ENCODE measurements at regions not wholly inside any gene's neighbourhood (a gene's known extent, or its start where the extent isn't known, plus 50 kb on each side); places are given as distances from the start of the nearest gene placed in this dataset.
"Not testable (repeated sequence)": the region's sequence is repeated elsewhere in the genome, so short reads cannot be mapped to it uniquely, and the experiment has no call there.

DNA sequence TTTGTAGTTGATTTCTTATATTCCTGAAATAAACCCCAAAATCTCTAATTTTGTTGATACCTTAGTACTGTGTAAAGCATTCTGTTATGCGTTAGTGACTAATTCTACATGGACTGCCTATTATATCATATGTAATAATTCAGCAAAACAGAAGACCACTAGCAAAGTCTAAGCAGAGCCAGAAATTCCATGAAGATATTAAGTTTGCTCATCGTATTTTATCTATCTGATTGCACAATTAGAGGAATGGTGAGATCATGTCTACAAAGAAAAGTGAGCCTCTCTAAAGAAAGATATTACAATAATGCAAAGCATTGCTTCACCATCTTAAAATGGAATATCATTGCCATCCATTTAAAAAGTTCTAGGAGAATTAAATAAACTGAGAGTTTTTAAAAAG is 374.6 kb upstream of the SLC7A11 start:
- no peak for DNase-seq (ENCODE audit: low spot score)

DNA sequence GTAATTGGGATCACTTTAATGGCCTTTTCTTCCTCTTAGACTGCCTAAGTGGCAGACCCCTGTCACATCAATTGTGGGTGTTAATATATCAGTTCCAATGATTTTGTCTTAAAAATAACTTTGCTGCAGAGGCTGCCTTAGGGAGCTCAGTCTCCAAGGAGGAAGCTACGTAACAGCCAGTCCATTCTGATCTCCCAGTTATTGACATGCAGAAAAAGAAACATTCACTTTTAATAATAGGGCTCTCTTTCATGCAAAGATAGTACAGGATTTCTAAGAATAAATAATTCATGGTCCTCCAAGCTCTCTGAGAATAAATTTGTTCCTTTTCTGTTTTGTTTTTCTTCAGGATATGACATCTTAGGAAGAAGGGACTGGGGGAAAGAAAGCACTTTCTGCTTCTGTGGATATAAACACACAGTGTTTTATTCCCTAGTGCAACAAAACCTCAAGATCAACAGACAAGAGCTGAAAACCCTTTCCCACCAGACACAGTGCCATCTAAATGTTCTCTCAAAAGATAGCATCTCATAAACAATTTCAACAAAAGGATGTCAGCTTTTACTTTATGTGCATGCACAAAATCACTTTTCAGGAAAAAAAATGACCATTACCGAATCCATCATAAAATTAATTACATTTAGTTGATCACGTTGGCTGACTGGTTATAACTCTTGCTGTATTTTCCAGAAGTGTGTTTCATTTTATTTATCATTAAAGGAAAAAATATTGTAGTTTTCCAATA is 372.4 kb upstream of the SLC7A11 start:
- no peak for DNase-seq (ENCODE audit: low spot score)

DNA sequence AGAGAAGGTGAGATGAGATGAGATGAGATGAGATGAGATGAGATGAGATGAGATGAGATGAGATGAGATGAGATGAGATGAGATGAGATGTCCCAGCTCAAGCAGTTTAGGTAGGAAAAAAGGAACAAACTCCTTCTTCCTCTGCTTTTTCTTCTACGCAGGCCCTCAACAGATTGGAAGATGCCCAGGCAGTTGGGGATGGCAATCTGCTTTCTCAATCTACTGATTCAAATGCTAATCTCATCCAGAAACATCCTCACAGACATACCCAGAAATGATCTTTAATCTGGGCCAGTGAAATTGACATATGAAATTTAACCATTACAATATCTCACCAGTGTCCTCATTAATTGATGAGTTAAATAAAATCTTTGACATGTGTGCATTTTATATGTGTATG is 370.3 kb upstream of the SLC7A11 start:
- no peak for DNase-seq (ENCODE audit: low spot score)

DNA sequence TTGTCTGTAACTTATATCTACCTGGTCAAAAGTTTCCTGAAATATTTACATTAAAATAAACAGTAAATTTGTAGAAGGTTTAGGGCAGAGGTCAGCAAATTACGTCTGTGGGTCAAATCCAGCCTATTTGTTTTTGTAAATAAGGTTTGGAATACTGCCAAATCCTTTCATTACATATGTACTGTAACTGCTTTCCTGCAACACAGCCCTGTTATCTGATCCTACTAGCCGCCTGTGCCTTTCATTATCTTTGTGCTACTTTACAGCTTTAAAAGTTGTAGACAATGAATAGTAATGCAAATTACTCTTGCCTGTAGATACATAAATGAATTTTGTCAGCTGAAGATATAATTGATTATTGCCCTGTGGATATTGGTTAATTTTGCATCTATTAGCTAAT is 369.6 kb upstream of the SLC7A11 start:
- DNase-seq (ENCODE audit: low spot score): no peak

DNA sequence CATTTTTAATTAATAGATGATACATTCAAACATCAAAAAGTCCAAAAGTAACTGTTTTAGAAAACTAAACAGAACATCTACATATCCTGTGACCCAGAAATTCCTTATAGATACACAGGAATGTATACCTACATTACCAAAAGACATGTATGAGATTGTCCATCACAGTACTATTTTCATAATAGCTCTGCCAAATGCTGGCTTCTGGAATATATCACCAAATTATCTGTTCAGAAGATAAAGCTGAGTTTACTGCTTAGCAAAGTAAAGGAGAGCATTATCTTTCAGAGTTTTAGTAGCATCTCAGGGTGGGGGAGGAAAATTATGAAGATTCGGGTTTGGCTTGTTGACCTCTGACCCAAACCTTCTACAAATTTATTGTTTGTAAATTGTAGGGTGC is 368.9 kb upstream of the SLC7A11 start:
- DNase-seq (ENCODE audit: low spot score): no peak

DNA sequence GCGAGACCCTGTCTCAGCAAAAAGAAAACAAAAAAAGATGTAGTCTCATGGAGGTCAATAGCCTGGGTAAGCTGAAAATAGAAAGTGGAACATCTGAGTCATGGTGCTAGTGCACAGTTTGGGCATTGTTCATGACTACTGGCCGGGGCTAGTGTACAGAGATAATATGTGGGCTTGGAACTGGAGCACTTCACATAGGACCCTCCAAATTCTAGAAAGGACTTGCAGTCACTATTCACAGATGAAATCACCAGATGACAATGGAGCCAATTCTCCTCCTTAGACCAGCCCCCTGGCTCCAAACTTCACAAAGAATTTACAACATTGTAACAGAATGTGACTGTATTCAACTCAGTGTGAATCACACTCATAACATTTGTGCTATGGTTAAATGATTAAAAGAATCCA is 367.8 kb upstream of the SLC7A11 start:
- no peak for DNase-seq (ENCODE audit: low spot score)

DNA sequence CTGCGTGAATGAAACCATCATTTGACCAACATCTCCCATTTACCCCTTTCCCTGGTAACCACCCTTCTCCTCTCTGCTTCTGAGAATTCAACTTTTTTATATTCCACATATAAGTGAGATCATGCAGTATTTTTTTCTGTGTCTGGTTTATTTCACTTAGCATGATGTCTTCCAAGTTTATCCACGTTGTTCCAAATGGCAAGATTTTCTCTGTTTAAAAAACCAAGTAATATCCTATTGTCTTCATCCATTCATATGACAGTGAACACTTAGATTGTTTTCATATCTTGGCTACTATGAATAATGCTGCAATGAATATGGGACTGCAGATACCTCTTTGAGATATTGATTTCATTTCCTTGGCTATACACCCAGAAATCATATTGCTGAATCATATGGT is 362.4 kb upstream of the SLC7A11 start:
- DNase-seq (ENCODE audit: low spot score): no peak

DNA sequence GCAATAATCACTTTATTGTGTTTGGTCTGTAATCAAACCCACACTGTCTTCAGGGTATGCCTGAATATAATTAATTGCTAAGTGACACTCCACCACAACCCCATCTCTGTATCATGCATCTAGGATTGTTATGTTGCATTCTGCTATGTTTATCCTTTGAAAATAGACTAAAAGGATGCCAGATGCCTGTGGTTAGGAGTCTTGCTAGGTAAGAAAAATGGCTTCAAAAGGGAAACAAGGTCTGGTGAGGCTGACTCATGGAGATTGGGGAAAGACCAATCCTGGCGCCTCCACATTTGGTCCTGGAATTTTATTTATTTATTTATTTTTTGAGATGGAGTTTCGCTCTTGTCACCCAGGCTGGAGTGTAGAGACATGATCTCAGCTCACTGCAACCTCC is 360.5 kb upstream of the SLC7A11 start:
- DNase-seq (ENCODE audit: low spot score): no peak

DNA sequence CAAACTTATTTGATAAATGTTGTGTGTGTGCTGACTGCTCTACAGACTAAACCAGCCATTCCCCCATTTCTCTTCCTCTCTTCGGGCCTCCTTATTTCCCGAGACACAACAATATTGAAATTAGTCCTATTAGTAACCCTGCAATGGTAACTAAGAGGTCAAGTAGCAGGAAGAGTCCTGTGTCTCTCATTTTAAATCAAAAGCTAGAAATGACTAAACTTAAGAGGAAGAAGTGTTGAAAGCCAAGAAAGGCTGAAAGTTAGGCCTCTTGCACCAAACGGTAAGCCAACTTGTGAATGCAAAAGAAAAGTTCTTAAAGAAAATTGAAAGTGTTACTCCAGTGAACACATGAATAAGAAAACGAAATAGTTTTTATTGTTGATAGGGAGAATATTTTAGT is 357.8 kb upstream of the SLC7A11 start:
- no peak for DNase-seq (ENCODE audit: low spot score)

DNA sequence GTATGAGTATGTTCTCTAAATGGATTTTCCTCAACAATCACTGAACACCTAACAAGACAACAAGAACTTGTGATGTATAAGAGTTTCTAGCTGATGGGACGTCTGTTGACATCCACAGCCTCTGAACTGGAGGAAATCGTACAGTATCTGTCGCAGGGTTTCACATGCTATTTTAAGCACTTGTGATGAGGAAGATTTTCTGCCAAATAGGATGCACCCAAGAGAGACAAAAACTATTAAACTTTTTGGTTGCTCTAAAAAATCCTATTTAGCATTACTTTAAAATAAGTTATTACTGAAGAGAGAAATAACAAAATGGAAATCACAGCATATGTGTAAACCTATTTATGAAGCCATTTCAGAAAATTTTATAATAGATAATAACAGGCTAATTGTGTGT is 356.1 kb upstream of the SLC7A11 start:
- DNase-seq (ENCODE audit: low spot score): no peak

DNA sequence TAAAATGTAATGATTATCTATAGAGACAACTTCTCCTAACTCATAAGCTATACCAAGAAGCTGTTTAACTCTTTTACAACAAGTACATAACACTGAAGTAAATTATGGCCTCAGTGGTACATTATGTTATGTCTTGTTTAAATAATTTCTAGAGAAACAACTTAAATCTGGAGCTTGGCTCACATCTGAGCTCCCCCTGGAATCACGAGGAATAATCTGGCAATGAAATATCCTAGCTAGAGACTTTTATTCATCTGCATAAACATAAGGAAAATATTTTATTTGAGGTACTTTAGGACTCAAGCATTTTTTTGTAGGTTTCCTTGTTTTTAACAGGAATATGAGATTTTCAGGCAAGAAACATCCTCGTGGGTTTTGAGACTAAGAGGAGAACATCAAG is 354.7 kb upstream of the SLC7A11 start:
- DNase-seq (ENCODE audit: low spot score): no peak

DNA sequence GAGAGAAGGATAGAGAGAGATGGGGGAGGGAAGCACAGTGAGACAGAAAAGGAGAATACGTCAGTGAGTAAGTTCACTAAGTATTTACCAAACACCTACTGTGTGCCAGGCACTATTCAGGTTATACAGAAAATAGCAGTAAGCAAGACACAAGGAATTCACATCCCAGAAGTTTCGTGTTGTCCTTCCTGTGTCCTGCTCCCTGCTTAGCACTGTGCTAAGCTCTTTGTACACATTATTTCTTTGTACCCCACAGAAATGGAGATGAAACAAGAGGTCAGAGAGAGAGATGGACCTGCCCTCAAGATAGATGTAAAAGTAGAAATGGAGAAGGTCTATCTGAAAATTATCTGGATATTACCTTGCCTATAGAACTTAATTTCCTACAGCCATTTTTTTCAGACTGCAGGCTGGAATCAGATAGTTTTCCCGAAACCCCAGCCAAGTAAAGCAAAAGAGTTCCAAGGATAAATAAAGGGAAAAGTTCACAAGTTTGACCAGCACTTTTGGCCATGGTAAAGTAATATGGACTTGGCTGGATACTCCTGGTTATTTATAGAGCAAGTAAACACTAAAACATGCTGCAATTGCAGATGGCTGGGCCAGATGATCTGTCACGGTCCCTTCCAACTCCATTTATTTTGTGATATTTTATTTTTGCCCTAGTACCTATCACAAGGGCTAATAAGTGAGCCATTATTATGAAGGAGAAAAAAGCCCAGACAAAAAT is 353.7 kb upstream of the SLC7A11 start:
- DNase-seq (ENCODE audit: low spot score): no peak

DNA sequence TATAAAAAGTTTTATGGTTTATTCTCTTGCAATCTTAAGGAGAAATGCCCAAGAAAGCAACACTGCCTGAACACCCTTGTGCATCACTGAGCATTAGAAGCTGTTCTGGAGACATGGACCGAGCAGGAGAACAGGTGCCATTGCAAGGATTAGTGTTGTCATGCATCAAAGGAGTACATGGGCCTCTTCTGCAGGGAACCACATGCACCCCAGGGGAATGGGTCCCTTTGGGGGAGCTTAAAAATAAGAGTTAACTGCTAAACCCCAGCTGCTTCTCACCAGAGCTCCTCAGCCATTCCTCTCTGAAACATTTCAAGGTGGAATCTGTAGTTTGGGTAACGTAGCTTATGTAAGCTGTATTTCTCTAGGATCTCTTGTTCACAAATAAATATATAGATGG is 353.0 kb upstream of the SLC7A11 start:
- no peak for DNase-seq (ENCODE audit: low spot score)

DNA sequence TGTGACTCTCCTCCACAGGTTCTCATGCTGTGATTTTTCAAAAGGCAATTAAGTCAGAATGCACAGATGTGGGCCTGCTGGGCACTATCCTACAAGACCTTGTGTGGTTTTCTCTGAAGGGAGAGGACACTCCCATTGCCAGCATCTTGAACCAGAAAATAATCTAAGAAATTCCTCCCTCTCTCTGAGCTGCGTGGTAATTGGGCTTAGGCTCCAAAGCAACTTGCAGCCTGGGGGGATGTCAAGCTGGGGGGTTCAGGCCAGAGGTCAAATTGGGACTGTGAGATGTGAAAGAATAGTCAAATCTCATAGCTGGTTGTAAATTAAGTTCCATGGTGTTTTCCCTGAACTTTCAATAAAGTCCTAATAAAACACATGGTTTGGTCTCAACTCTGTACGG is 350.6 kb upstream of the SLC7A11 start:
- DNase-seq (ENCODE audit: low spot score): no peak

DNA sequence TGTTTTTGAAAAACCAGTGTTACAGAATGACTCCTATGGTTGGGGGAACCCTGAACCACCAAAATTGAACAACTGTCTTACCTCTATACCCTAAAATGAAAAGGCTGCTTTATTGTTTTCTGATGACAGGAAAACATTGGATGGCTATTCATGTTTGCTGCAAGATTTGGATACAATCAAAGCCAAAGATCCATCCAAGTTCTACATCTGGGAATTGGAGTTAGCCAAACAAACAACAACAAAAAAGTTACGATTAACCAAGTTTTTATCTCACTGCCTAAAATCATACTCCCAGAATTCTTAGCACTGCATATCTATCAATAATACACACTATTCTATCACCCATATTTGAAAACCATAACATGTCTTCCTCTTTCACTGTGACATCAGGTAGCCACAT is 349.7 kb upstream of the SLC7A11 start:
- no peak for DNase-seq (ENCODE audit: low spot score)

DNA sequence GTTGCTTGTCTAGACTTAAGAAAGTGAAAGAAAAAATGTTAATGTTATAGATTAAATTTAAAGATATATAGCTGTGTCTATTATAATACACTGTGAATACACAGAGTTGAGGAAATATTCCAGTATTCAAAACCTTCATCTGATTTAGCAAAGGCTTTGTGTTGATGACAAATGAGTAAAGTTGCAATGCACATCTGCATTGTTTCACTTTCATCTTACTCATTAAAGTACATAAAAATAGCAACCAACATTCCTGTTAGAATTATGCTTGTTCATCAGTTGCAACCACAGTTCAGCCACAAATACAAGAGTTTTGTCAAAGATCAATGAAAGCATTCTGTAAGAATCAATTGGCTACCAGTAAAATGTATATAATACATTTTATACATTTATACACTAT is 346.4 kb upstream of the SLC7A11 start:
- DNase-seq (ENCODE audit: low spot score): no peak

DNA sequence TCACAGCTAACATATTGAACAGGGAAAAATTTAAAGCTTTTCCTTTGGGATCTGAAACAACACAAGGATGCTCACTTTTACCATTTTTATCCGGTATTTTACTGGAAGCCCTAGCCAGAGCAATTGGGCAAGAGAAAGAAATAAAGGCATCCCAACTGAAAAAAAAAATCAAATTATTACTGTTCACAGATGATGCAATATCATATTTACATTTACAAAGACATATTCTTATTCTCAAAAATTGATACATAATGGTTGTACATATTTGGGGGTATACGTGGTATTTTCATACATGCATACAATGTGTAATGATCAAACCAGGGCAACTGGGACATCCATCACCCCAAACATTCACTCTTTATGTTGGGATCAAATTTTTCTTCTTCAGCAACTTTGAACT is 337.0 kb upstream of the SLC7A11 start:
- DNase-seq (ENCODE audit: low spot score): no peak

DNA sequence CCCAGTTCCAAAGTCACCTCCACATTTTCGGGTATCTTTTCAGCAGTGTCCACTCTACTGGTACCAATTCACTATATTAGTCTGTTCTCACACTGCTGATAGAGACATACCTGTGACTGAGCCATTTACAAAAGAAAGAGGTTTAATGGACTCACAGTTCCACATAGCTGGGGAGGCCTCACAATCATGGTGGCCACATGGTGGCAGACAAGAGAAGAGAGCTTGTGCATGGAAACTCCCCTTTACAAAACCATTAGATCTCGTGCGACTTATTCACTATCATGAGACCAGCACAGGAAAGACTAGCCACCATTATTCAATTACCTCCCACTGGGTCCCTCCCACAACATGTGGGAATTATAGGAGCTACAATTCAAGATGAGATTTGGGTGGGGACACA is 335.7 kb upstream of the SLC7A11 start:
- not testable (repeated sequence) for DNase-seq (ENCODE audit: low spot score)

DNA sequence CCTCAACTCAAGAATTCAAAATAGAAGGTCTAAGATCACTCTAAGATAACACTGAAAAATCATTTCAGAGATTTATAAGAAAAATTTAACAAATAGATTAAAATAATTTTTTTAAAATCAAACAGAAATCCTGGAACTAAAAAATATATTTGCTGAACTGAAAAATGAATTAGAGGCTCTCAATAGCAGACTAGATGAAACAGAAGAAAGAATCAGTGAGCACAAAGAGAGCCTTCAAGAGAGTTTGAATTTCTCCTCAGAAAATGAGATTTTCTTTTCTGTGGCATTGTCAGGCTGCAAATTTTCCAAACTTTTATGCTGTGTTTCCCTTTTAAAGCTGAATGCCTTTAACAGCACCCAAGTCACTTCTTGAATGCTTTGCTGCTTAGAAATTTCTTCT is 335.0 kb upstream of the SLC7A11 start:
- DNase-seq (ENCODE audit: low spot score): no peak

DNA sequence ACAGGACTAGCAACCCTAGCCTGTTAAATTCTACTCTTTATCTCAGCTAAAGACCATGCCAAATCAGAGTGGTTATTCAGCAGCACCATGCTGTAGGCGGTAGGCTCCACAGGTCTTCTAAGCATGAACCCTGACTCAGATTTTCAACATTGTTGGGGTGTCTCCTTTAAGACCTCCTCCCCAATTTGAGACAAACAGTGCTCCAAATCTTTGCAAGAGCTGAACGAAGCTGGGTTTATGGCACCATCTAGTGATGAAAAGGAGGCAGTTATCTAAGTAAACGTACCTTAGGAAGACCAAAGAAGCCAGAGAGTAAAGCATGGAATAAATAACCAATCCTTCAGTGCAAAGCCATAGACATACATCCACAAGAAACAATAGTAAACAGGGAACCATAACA is 334.5 kb upstream of the SLC7A11 start:
- DNase-seq (ENCODE audit: low spot score): no peak

DNA sequence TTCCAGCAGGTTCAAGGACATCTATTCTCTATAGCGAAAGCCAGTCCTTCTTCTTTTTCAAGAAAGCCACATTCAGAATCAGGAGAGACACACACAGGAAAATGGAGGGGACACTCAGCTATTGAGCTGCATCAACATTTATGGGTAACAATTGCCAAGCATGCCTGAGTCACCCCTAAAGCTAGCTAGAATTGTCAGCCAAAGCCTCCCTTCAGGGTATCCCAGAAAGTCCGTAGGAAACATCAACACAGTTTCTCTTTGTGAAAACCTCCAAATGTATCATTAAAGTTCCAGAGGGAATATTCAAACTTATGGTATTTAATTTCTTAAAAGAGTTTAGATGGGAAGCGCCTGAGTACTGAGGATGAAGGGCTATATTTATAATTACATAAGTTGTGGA is 331.1 kb upstream of the SLC7A11 start:
- no peak for DNase-seq (ENCODE audit: low spot score)

DNA sequence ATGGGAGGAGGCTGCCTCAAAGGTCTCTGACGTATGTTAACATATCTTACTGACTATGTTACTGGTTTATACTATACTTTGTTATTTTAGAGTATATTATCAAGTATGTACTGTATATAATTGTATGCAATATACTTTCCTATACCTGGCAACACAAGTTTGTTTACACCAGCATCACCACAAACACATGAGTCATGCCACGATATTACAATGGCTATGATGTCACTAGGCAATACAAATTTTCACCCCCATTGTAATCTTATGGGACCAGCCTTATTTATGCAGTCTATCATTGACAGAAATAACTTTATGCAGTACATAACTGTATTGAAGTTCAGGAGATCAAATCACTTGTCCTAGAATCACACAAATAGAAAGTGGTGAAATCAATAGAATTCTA is 329.9 kb upstream of the SLC7A11 start:
- no peak for DNase-seq (ENCODE audit: low spot score)

DNA sequence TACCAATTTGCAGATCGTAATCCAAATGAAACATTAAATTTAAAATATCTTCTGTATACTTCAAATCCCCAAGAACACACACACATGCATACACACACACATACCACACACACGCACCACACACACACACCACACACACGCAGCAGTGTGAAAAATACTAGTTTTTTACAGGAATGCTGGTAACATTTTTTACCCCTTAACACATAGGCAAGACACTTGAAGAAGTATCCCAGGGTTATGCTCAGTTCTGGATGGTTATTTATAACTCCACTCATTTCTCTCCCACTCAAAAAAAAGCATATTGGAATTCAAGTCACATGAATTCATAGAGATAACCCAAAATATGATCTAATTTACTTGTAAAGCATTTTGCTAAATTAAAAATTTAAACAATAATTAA is 325.5 kb upstream of the SLC7A11 start:
- DNase-seq (ENCODE audit: low spot score): no peak

DNA sequence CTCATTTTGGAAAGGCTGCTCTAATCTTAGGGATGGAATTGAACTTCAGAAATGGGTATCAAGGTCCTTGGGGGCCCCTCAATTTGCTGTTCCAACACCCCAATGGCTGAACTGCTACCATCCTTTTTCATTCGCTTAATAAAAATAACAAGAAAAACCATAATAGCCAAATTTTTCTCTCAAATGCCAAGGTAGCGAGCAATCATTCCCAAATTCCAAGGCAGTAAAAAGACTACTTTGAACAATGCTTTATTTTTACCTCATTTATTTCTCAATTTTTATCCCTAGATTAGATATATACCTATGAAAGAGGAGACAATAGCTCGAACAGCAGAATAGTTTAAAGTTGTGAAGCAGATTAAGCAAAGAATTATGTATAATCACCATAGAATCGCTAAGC is 323.4 kb upstream of the SLC7A11 start:
- no peak for DNase-seq (ENCODE audit: low spot score)

All from putamen (tissue), 1 donor.